IMR-90 (cell line): ENCODE measurements at regions not wholly inside any gene's neighbourhood (a gene's known extent, or its start where the extent isn't known, plus 50 kb on each side); places are given as distances from the start of the nearest gene placed in this dataset.

Source experiments
- CTCF ChIP-seq: conservative IDR thresholded peaks from 2 replicates; pipeline ENCODE4 v1.5.1; 2012; ENCODE audit warnings: mild to moderate bottlenecking, low read depth, low read length, improper control_type of control experiment
- ELK1 ChIP-seq: fragments of 150-350 bp; IDR thresholded peaks from 2 replicates; pipeline ENCODE4 v1.6.1; 2016; ENCODE audit warnings: low read depth, mild to moderate bottlenecking, low read length, moderate library complexity, borderline replicate concordance
- MAZ ChIP-seq: IDR thresholded peaks from 2 replicates; pipeline ENCODE4 v1.6.1; 2012; ENCODE audit warnings: low read depth, mild to moderate bottlenecking, low read length, improper control_type of control experiment, moderate library complexity, borderline replicate concordance
- POLR2A ChIP-seq: IDR thresholded peaks from 2 replicates; pipeline ENCODE4 v1.6.1; 2012; ENCODE audit warnings: mild to moderate bottlenecking, low read depth, low read length
- RAD21 ChIP-seq: IDR thresholded peaks from 2 replicates; pipeline ENCODE4 v1.6.1; 2012; ENCODE audit warnings: low read length, improper control_type of control experiment
- RCOR1 ChIP-seq: IDR thresholded peaks from 2 replicates; pipeline ENCODE4 v1.6.1; 2012; ENCODE audit warnings: mild to moderate bottlenecking, low read length, improper control_type of control experiment; ENCODE audit not compliant: insufficient replicate concordance
- TF ChIP-seq, protein P1 (sequence below): fragments of 150-350 bp; IDR thresholded peaks from 2 replicates; pipeline ENCODE4 v1.6.1; 2017; ENCODE audit warnings: mild to moderate bottlenecking, antibody characterized with exemption, low read length, low read depth

DNA sequence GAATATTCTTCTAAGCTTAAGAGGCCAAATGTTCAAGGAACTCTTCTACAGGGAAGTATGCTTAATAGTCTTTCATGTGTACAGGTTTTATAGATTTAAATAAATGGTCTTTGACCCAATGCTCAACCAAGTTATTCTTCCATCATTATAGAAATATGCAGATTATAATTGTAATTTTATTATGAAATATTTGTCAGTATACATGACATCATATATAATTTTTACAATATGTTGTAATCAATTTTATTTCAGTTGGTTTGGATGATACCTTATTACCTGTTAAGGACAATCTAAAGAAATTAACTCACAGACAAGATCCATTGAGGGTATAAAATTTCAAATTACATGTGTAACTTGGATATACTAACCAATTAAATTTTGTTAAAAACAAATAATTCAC is 1278.3 kb downstream of the SLC16A7 start:
- no peak for TF ChIP-seq POLR2A
- TF ChIP-seq, protein P1, sequence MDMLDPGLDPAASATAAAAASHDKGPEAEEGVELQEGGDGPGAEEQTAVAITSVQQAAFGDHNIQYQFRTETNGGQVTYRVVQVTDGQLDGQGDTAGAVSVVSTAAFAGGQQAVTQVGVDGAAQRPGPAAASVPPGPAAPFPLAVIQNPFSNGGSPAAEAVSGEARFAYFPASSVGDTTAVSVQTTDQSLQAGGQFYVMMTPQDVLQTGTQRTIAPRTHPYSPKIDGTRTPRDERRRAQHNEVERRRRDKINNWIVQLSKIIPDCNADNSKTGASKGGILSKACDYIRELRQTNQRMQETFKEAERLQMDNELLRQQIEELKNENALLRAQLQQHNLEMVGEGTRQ = no peak
- TF ChIP-seq CTCF = no peak
- TF ChIP-seq ELK1 = no peak
- TF ChIP-seq RAD21 = no peak
- no peak for TF ChIP-seq RCOR1
- TF ChIP-seq MAZ = no peak
